GM20000 (cell line): ENCODE measurements at regions not wholly inside any gene's neighbourhood (a gene's known extent, or its start where the extent isn't known, plus 50 kb on each side); places are given as distances from the start of the nearest gene placed in this dataset.
"Not testable (repeated sequence)": the region's sequence is repeated elsewhere in the genome, so short reads cannot be mapped to it uniquely, and the experiment has no call there.

Experiments
- DNase-seq: peaks from one replicate; pipeline ENCODE4 v3.0.0; 2012; ENCODE audit warnings: low spot score
- CTCF ChIP-seq: IDR thresholded peaks from 2 replicates; pipeline ENCODE4 v1.5.1; 2012; ENCODE audit warnings: mild to moderate bottlenecking, control low read depth; ENCODE audit errors: extremely low read depth, missing control alignments

GRCh38 chr17:71024172-71024571, 854.8 kb downstream of the KCNJ2 start:
- no peak for DNase-seq
- no peak for TF ChIP-seq CTCF

DNA sequence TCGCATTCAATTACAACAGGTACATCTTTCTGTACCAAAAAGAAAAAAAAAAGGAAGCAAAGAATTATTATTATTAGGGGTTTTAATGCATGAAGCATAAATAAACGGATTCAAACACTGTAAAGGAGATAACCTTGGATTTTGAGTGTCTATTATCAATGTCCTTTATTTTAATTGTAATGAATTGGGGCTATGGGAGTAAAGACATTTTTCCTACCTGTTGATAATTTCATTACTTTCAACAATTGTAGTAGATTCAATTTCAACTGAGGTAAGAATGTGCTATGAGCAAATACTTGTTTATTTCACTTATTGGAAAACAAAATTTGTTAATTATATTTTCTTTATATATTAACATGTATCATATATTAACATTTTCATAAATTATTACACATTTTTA, 855.6 kb downstream of the KCNJ2 start:
- no peak for TF ChIP-seq CTCF
- DNase-seq = no peak

- no peak for TF ChIP-seq CTCF
- DNase-seq = no peak
Observed at GRCh38 chr17:71029246-71029645, 859.9 kb downstream of the KCNJ2 start.

DNA sequence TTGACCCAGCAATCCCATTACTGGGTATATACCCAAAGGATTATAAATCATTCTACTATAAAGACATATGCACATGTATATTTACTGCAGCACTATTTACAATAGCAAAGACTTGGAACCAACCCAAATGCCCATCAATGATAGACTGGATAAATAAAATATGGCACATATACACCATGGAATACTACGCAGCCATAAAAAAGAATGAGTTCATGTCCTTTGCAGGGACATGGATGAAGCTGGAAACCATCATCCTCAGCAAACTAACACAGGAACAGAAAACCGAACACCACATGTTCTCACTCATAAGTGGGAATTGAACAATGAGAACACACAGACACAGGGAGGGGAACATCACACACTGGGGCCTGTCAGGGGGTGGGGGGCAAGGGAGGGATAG, 862.0 kb downstream of the KCNJ2 start:
- DNase-seq = not testable (repeated sequence)

DNA sequence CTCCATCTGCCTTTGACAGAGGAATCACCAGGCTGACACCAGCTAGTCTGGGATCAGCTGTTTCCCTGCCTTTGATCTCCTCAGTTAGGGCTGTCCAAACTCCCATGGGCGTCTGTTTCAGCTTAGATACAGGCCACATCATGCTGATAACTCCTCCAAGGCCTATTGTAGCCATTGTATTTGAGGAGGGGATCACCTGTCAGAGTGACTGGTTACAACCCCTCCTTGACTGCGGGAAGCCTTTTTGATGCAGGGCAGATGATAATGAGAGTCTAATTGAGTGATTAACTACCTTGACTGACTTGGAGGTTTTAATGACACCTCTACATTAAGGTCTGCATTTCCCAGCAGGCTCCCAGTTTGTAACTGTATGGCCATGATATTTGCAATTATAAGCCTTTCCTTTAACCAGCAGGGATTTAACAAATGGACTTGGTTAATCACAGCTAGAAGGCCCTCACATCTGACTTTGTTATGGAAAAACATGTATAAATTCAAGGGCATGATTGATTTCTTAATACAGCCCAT, 863.5 kb downstream of the KCNJ2 start:
- no peak for DNase-seq
- no peak for TF ChIP-seq CTCF

GRCh38 chr17:71033336-71033735, 864.0 kb downstream of the KCNJ2 start:
- DNase-seq = no peak

GRCh38 chr17:71035226-71035625, 865.9 kb downstream of the KCNJ2 start:
- TF ChIP-seq CTCF = no peak
- DNase-seq = no peak

More at GRCh38 chr17:71033336-71033735, 864.0 kb downstream of the KCNJ2 start:
- TF ChIP-seq CTCF = no peak

GRCh38 chr17:71037386-71037785, 868.1 kb downstream of the KCNJ2 start:
- no peak for TF ChIP-seq CTCF
- DNase-seq = no peak
